Esophagus muscularis mucosa (tissue), 4 donors: ENCODE measurements at regions not wholly inside any gene's neighbourhood (a gene's known extent, or its start where the extent isn't known, plus 50 kb on each side); places are given as distances from the start of the nearest gene placed in this dataset.
"Not testable (repeated sequence)": the region's sequence is repeated elsewhere in the genome, so short reads cannot be mapped to it uniquely, and the experiment has no call there.

Experiments
- DNase-seq: peaks from one replicate; pipeline ENCODE4 v3.0.0-alpha.2; 2017; ENCODE audit errors: extremely low spot score
- H3K27ac ChIP-seq, 4 donors: fragments of 200-600 bp; sonication (generic); replicated peaks in 1 of 4; 1 replicate in 3 of 4; 2 replicates in 1 of 4; pipeline ENCODE4 v1.5.1; 2016 to 2019; ENCODE audit warnings: mild to moderate bottlenecking in 1 of 4
- H3K27me3 ChIP-seq, 4 donors: fragments of 200-600 bp; sonication (generic); one replicate each; pipeline versions ENCODE4 v1.5.1 to v1.6.0; 2016 to 2019
- H3K36me3 ChIP-seq, 4 donors: fragments of 200-600 bp; sonication (generic); one replicate each; pipeline ENCODE4 v1.5.1; 2016 to 2019
- H3K4me1 ChIP-seq, 4 donors: fragments of 200-600 bp; sonication (generic); one replicate each; pipeline ENCODE4 v1.5.1; 2016 to 2019
- H3K4me3 ChIP-seq, 4 donors: fragments of 200-600 bp; sonication (generic); 1 replicate in 2 of 4; 2 replicates in 2 of 4; pipeline ENCODE4 v1.5.1; 2016 to 2019; ENCODE audit warnings: mild to moderate bottlenecking in 4 of 4, moderate library complexity in 1 of 4
- H3K9me3 ChIP-seq, 4 donors: fragments of 200-600 bp; sonication (generic); 1 replicate in 3 of 4; 2 replicates in 1 of 4; pipeline ENCODE4 v1.5.1; 2016 to 2019
- CTCF ChIP-seq, 3 experiments: fragments of 200-600 bp in 2 of 3; fragments of 450-650 bp in 1 of 3; sonication (generic) in 2 of 3; IDR thresholded peaks; one replicate each; pipeline ENCODE4 v1.5.1; 2017 to 2019; ENCODE audit warnings: antibody characterized with exemption in 3 of 3, mild to moderate bottlenecking in 2 of 3, moderate library complexity in 1 of 3
- EP300 ChIP-seq: sonication (generic); formaldehyde crosslinking; IDR thresholded peaks from one replicate; pipeline ENCODE4 v1.6.1; 2017; ENCODE audit warnings: antibody characterized with exemption
- POLR2A ChIP-seq: fragments of 450-650 bp; IDR thresholded peaks from one replicate; pipeline ENCODE4 v1.6.1; 2017; ENCODE audit warnings: antibody characterized with exemption, moderate library complexity, mild to moderate bottlenecking, low read depth
- POLR2AphosphoS5 ChIP-seq, 2 donors: sonication (generic); formaldehyde crosslinking; IDR thresholded peaks; one replicate each; pipeline ENCODE4 v1.6.1; 2017; ENCODE audit warnings: antibody characterized with exemption in 2 of 2
- WGBS: methylation state at CpG from one replicate; pipeline ENCODE4 v1.1.5; 2018; 5-methylcytosine and 5-hydroxymethylcytosine counted together
- intact Hi-C: fragments of 100-400 bp; cut with DNase I; formaldehyde crosslinking; loops from one replicate; pipeline ENCODE4 v1.15.1; 2023
- small RNA-seq, 3 donors: library from RNA; depleted of rRNA; stranded (forward); fragments of <200 nt; gene quantifications; one replicate each; pipeline ENCODE3, GENCODE V24; 2016

GRCh38 chr5:86554638-86555037 lies 63.1 kb upstream of the COX7C start:
- no peak overlapping the region for H3K4me3 ChIP-seq
- peaks cover 0 to 10% (median 0%) of the 10 kb centered on the region in 4 donors for H3K9me3 ChIP-seq
- DNase-seq = no peak
- no peaks in the 10 kb centered on the region for H3K4me1 ChIP-seq
- no peak overlapping the region for H3K27ac ChIP-seq
- H3K27me3 ChIP-seq = no peaks in the 10 kb centered on the region
- 77% methylated on average over 1 of the region's 1 CpG for WGBS
- no peaks in the 10 kb centered on the region for H3K36me3 ChIP-seq
- no peak for TF ChIP-seq POLR2A
- no peak for TF ChIP-seq CTCF (IDR thresholded peaks at IDR 0.05)
- no peak for TF ChIP-seq EP300
- no peak for TF ChIP-seq POLR2AphosphoS5 (IDR thresholded peaks at IDR 0.05)
- intact Hi-C loops = no loop called here

- Histone ChIP-seq H3K27ac (no peak overlapping the region), H3K4me1 (no peaks in the 10 kb centered on the region), H3K36me3 (no peaks in the 10 kb centered on the region), H3K27me3 (no peaks in the 10 kb centered on the region), H3K9me3 (peaks cover 0 to 9% (median 0%) of the 10 kb centered on the region in 4 donors), H3K4me3 (no peak overlapping the region)
- TF ChIP-seq CTCF (IDR thresholded peaks at IDR 0.05) (no peak), POLR2A (no peak), EP300 (no peak), POLR2AphosphoS5 (IDR thresholded peaks at IDR 0.05) (no peak)
- DNase-seq = no peak
- intact Hi-C loops = no loop called here
Observed at GRCh38 chr5:86557920-86558319, 59.8 kb upstream of the COX7C start.

- Histone ChIP-seq H3K4me3 (no peak overlapping the region), H3K4me1 (no peaks in the 10 kb centered on the region), H3K36me3 (no peaks in the 10 kb centered on the region), H3K27me3 (no peaks in the 10 kb centered on the region), H3K9me3 (no peaks in the 10 kb centered on the region), H3K27ac (no peak overlapping the region)
- no peak for DNase-seq
- 78% methylated on average over 8 of the region's 8 CpGs for WGBS
- intact Hi-C loops = no loop called here
- TF ChIP-seq CTCF (IDR thresholded peaks at IDR 0.05) (no peak), POLR2AphosphoS5 (IDR thresholded peaks at IDR 0.05) (no peak), EP300 (no peak), POLR2A (no peak)
Observed at GRCh38 chr5:86565197-86565789, 52.4 kb upstream of the COX7C start.

GRCh38 chr5:86566030-86566429 lies 51.7 kb upstream of the COX7C start:
- H3K36me3 ChIP-seq, H3K4me3 ChIP-seq, H3K4me1 ChIP-seq, intact Hi-C loops, H3K27me3 ChIP-seq, H3K9me3 ChIP-seq, H3K27ac ChIP-seq, DNase-seq: not testable (repeated sequence)
- WGBS = 71% methylated on average over 3 of the region's 3 CpGs

Small RNAs in the stretch of these regions (small RNA-seq; reads per million reads assigned to genes)
- gene RBBP4P6 = 0 reads per million in 3 donors
